Astrocyte (in vitro differentiated cells and primary cell): ENCODE measurements at regions not wholly inside any gene's neighbourhood (a gene's known extent, or its start where the extent isn't known, plus 50 kb on each side); places are given as distances from the start of the nearest gene placed in this dataset.
"Not testable (repeated sequence)": the region's sequence is repeated elsewhere in the genome, so short reads cannot be mapped to it uniquely, and the experiment has no call there.

Experiments
- DNase-seq: peaks from one replicate; pipeline ENCODE4 v3.0.0-alpha.2; 2010; ENCODE audit warnings: low read depth
- FAIRE-seq: peaks from 2 replicates; lab custom pipeline; 2011; peaks lifted over from hg19 to GRCh38; lab: Jason Lieb, UNC
- H2AFZ ChIP-seq: 2 replicates; pipeline ENCODE4 v1.6.0; 2012; ENCODE audit warnings: low read depth, low read length, inconsistent platforms
- H3K27ac ChIP-seq: 2 replicates; pipeline ENCODE4 v1.5.1; 2011; ENCODE audit warnings: low read depth, low read length, inconsistent platforms
- H3K27me3 ChIP-seq: 2 replicates; pipeline ENCODE4 v1.6.0; 2011; ENCODE audit warnings: low read length, inconsistent platforms; ENCODE audit not compliant: insufficient read depth
- H3K36me3 ChIP-seq: 2 replicates; pipeline ENCODE4 v1.5.1; 2011; ENCODE audit warnings: low read length, inconsistent platforms; ENCODE audit not compliant: insufficient read depth
- H3K4me1 ChIP-seq: 2 replicates; pipeline ENCODE4 v1.5.1; 2011; ENCODE audit warnings: low read length, inconsistent platforms; ENCODE audit not compliant: insufficient read depth
- H3K4me2 ChIP-seq: 2 replicates; pipeline ENCODE4 v1.6.0; 2012; ENCODE audit warnings: low read length, inconsistent platforms
- H3K4me3 ChIP-seq: 2 replicates; pipeline ENCODE4 v1.5.1; 2011; ENCODE audit warnings: low read depth, mild to moderate bottlenecking, low read length, inconsistent platforms; ENCODE audit not compliant: insufficient read depth
- H3K79me2 ChIP-seq: 2 replicates; pipeline ENCODE4 v1.6.0; 2012; ENCODE audit warnings: mild to moderate bottlenecking, low read length, inconsistent platforms; ENCODE audit not compliant: insufficient read depth
- H3K9ac ChIP-seq: 2 replicates; pipeline ENCODE4 v1.6.0; 2012; ENCODE audit warnings: mild to moderate bottlenecking, low read length, inconsistent platforms
- H3K9me3 ChIP-seq: 2 replicates; pipeline ENCODE4 v1.5.1; 2012; ENCODE audit warnings: low read depth, mild to moderate bottlenecking, low read length, inconsistent platforms; ENCODE audit not compliant: insufficient read depth
- H4K20me1 ChIP-seq: 2 replicates; pipeline ENCODE4 v1.6.0; 2012; ENCODE audit warnings: low read length, inconsistent platforms; ENCODE audit not compliant: insufficient read depth
- H3K27ac Mint-ChIP-seq: one replicate; pipeline ENCODE4 v1.8.0; 2021; ENCODE audit warnings: mild to moderate bottlenecking, mixed read lengths; ENCODE audit not compliant: unreplicated experiment
- H3K27me3 Mint-ChIP-seq: one replicate; pipeline ENCODE4 v1.8.0; 2021; ENCODE audit warnings: low read depth, mixed read lengths; ENCODE audit not compliant: unreplicated experiment
- H3K36me3 Mint-ChIP-seq: one replicate; pipeline ENCODE4 v1.8.0; 2021; ENCODE audit warnings: low read depth, mixed read lengths; ENCODE audit not compliant: unreplicated experiment
- H3K4me1 Mint-ChIP-seq: one replicate; pipeline ENCODE4 v1.8.0; 2021; ENCODE audit warnings: low read depth, mixed read lengths; ENCODE audit not compliant: unreplicated experiment
- H3K4me3 Mint-ChIP-seq: one replicate; pipeline ENCODE4 v1.8.0; 2021; ENCODE audit warnings: mild to moderate bottlenecking, moderate library complexity, mixed read lengths; ENCODE audit not compliant: unreplicated experiment
- H3K9me3 Mint-ChIP-seq: one replicate; pipeline ENCODE4 v1.8.0; 2021; ENCODE audit warnings: mild to moderate bottlenecking, mixed read lengths; ENCODE audit not compliant: unreplicated experiment

DNA sequence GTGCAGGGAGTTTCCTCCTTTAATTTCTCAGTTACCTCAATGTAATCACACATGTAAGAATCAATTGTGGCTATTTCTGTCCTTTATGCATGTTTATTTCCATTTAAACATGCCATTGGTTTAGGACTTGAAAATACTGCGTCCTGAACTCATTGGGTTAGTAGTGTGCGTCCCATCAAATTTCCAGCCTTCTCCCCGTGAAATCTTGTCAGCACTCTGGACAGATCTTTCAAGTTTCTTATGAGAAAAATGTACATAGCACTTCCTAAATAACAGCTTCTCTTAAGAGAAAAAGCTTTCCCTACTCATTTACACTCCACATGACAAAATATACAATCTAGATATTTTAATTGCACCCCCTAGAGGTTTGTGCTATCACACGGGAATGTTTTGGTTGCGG, 353.9 kb upstream of the FOLH1 start:
- H3K36me3 Mint-ChIP-seq: not testable (repeated sequence)

GRCh38 chr11:49579492-49579891, 371.1 kb upstream of the FOLH1 start:
- H3K36me3 ChIP-seq, H3K9me3 ChIP-seq, H3K27ac ChIP-seq, DNase-seq, H2AFZ ChIP-seq, H3K4me1 Mint-ChIP-seq, H4K20me1 ChIP-seq, FAIRE-seq, H3K27ac Mint-ChIP-seq, H3K27me3 Mint-ChIP-seq, H3K36me3 Mint-ChIP-seq, H3K9ac ChIP-seq, H3K9me3 Mint-ChIP-seq, H3K4me3 ChIP-seq, H3K27me3 ChIP-seq, H3K4me2 ChIP-seq, H3K79me2 ChIP-seq, H3K4me1 ChIP-seq, H3K4me3 Mint-ChIP-seq: not testable (repeated sequence)

More for the DNA sequence above, 353.9 kb upstream of the FOLH1 start:
- H3K4me1 ChIP-seq, H3K27me3 Mint-ChIP-seq, DNase-seq, H3K4me2 ChIP-seq, H2AFZ ChIP-seq, H3K9ac ChIP-seq, FAIRE-seq, H3K36me3 ChIP-seq, H3K4me3 ChIP-seq, H3K9me3 Mint-ChIP-seq, H3K9me3 ChIP-seq, H4K20me1 ChIP-seq, H3K4me3 Mint-ChIP-seq, H3K27me3 ChIP-seq, H3K27ac ChIP-seq, H3K27ac Mint-ChIP-seq, H3K4me1 Mint-ChIP-seq, H3K79me2 ChIP-seq: not testable (repeated sequence)

DNA sequence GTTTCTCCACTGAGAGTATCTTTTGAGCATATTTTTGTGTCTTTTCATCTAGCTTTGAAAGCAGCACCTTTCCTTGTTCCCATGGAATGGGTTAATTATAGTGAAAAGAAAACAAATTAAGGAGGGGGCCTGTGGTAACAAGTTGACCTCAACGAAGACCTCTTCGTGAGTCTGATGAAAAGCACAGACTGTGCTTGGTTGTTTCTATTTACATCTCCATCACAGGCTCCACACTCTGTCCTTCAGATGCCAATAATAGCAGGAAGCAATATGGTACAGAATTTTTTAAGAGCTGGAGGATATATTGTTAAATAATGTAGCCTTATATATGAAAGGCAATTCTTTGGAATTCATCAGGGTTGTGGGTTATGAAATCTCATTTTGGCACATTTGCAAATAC, 366.7 kb upstream of the OR4C13 start:
- not testable (repeated sequence) for H3K27me3 Mint-ChIP-seq, H3K27ac Mint-ChIP-seq

DNA sequence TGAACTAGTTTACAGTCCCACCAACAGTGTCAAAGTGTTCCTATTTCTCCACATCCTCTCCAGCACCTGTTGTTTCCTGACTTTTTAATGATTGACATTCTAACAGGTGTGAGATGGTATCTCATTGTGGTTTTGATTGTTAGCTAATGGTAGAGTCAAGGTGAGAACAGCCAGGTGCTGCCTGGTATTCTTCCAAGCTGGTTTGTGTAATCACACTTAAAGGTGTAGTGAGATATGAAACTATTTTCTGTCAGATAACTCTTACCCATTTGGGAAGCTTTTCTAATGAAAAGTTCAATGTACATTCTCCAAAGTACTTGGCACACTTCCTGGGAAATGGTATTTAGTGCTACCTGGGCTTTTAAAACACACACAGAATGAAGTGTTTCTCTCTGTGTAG, 343.3 kb upstream of the OR4C13 start:
- H3K27me3 Mint-ChIP-seq, H3K27ac Mint-ChIP-seq, DNase-seq, H2AFZ ChIP-seq, FAIRE-seq, H3K4me3 Mint-ChIP-seq, H3K9me3 Mint-ChIP-seq, H3K36me3 ChIP-seq, H4K20me1 ChIP-seq, H3K79me2 ChIP-seq, H3K4me2 ChIP-seq, H3K4me1 Mint-ChIP-seq, H3K27ac ChIP-seq, H3K9me3 ChIP-seq, H3K9ac ChIP-seq, H3K36me3 Mint-ChIP-seq, H3K27me3 ChIP-seq, H3K4me1 ChIP-seq, H3K4me3 ChIP-seq: not testable (repeated sequence)

More for the DNA sequence above, 366.7 kb upstream of the OR4C13 start:
- H3K4me1 ChIP-seq, H3K27ac ChIP-seq, H3K4me1 Mint-ChIP-seq, H3K27me3 ChIP-seq, H3K4me3 ChIP-seq, DNase-seq, FAIRE-seq, H3K36me3 ChIP-seq, H3K9me3 ChIP-seq, H3K36me3 Mint-ChIP-seq, H3K9me3 Mint-ChIP-seq, H3K4me3 Mint-ChIP-seq, H3K4me2 ChIP-seq, H4K20me1 ChIP-seq, H3K9ac ChIP-seq, H3K79me2 ChIP-seq, H2AFZ ChIP-seq: not testable (repeated sequence)

DNA sequence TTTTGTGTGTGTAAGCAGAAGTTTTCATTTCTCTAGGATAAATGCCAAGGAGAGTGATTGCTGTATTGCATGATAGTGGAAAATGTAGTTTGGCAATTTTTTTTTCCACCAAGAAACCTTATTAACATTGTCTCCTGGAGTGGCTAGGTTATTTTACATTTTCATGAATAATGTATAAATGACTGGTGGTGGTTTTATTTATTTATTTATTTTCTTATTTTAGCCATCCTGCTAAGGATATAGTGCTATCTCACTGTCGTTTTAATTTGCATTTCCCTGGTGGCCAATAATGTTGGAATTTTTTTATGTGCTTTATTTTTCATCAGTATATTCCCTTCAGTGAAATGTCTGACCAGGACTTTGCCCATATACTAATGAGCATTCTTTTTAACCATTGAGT, 328.3 kb upstream of the OR4C13 start:
- not testable (repeated sequence) for H3K4me1 ChIP-seq, H3K79me2 ChIP-seq, H3K36me3 Mint-ChIP-seq, H3K27ac Mint-ChIP-seq, H3K4me3 ChIP-seq, H3K4me1 Mint-ChIP-seq, H3K27me3 ChIP-seq, H3K9ac ChIP-seq, H3K9me3 ChIP-seq, H4K20me1 ChIP-seq, H3K4me3 Mint-ChIP-seq, H3K27ac ChIP-seq, H3K4me2 ChIP-seq, H2AFZ ChIP-seq, H3K9me3 Mint-ChIP-seq, H3K36me3 ChIP-seq, FAIRE-seq, H3K27me3 Mint-ChIP-seq, DNase-seq

DNA sequence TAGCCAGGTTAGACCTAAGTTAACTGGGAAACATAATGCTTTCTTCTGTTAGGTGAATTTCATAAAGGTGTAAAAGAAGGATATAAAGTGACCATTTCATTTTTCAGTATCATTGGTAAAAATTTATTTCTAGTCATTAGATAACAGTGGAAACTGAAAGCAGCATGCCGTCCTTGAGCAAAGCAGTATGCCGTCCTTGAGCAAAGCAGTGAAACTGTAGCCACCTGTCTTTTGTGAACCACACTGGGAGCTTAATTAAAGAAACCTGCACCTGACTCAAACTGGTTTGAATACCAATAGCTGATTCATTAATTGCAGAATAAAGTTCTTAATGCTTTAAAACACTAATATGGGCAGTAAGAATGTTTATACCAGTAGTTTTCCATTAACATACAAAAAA, 281.5 kb upstream of the OR4C13 start:
- not testable (repeated sequence) for H3K27ac ChIP-seq, H3K4me2 ChIP-seq, H3K27me3 Mint-ChIP-seq, H3K27ac Mint-ChIP-seq, H3K9me3 ChIP-seq, H3K79me2 ChIP-seq, H3K4me3 Mint-ChIP-seq, FAIRE-seq, H2AFZ ChIP-seq, H3K36me3 ChIP-seq, H3K4me1 Mint-ChIP-seq, H3K4me1 ChIP-seq, H3K9ac ChIP-seq, H3K36me3 Mint-ChIP-seq, H3K27me3 ChIP-seq, H3K4me3 ChIP-seq, DNase-seq, H3K9me3 Mint-ChIP-seq, H4K20me1 ChIP-seq
